ENCODE measurements at regions not wholly inside any gene's neighbourhood (a gene's known extent, or its start where the extent isn't known, plus 50 kb on each side); places are given as distances from the start of the nearest gene placed in this dataset.

GRCh38 chr1:36539526-36539925, 56.8 kb upstream of the CSF3R start:
- ChIA-PET CTCF (no interaction called here), POLR2A (no interaction called here)
- TF ChIP-seq NFRKB (IDR thresholded peaks at IDR 0.05) (no peak), ARNT (IDR thresholded peaks at IDR 0.05) (no peak), HDGF (IDR thresholded peaks at IDR 0.05; ENCODE audit: borderline replicate concordance) (no peak), PKNOX1 (IDR thresholded peaks at IDR 0.05) (no peak), FOXM1 (IDR thresholded peaks at IDR 0.05; ENCODE audit: borderline replicate concordance) (no peak), TARDBP (IDR thresholded peaks at IDR 0.05) (no peak)
- no peak for DNase-seq (ENCODE audit: extremely low spot score)

- TF ChIP-seq HDGF (IDR thresholded peaks at IDR 0.05; ENCODE audit: borderline replicate concordance) (no peak), TARDBP (IDR thresholded peaks at IDR 0.05) (no peak), LEF1 (IDR thresholded peaks at IDR 0.05; ENCODE audit: borderline replicate concordance) (no peak), ARNT (IDR thresholded peaks at IDR 0.05) (no peak), FOXM1 (IDR thresholded peaks at IDR 0.05; ENCODE audit: borderline replicate concordance) (no peak), CTBP1 (IDR thresholded peaks at IDR 0.05; ENCODE audit: borderline replicate concordance) (no peak), FOXK2 (IDR thresholded peaks at IDR 0.05) (no peak)
- ChIA-PET CTCF (no interaction called here), POLR2A (no interaction called here)
- no peak for DNase-seq (ENCODE audit: extremely low spot score)
Measured at GRCh38 chr1:36537991-36538390, 55.3 kb upstream of the CSF3R start.

- CTCF ChIA-PET: no interaction called here
- POLR2A ChIA-PET: no interaction called here
- DNase-seq (ENCODE audit: extremely low spot score): no peak
- no peak for TF ChIP-seq ZNF384 (IDR thresholded peaks at IDR 0.05)
- TF ChIP-seq SUZ12 (IDR thresholded peaks at IDR 0.05): no peak
- no peak for TF ChIP-seq L3MBTL2 (conservative IDR thresholded peaks at IDR 0.05)
- no peak for TF ChIP-seq NFRKB (IDR thresholded peaks at IDR 0.05)
- TF ChIP-seq FOXK2 (IDR thresholded peaks at IDR 0.05): no peak
- no peak for TF ChIP-seq CTBP1 (IDR thresholded peaks at IDR 0.05; ENCODE audit: borderline replicate concordance)
- no peak for TF ChIP-seq FOXA1 (IDR thresholded peaks at IDR 0.05)
- no peak for TF ChIP-seq LEF1 (IDR thresholded peaks at IDR 0.05; ENCODE audit: borderline replicate concordance)
Measured at GRCh38 chr1:36537190-36537768, 54.6 kb upstream of the CSF3R start.

GRCh38 chr1:36536727-36537126, 54.0 kb upstream of the CSF3R start:
- DNase-seq (ENCODE audit: extremely low spot score): no peak
- TF ChIP-seq LEF1 (IDR thresholded peaks at IDR 0.05; ENCODE audit: borderline replicate concordance) (no peak), TARDBP (IDR thresholded peaks at IDR 0.05) (no peak), NFRKB (IDR thresholded peaks at IDR 0.05) (no peak), BHLHE40 (IDR thresholded peaks at IDR 0.05; ENCODE audit: borderline replicate concordance) (no peak), CTBP1 (IDR thresholded peaks at IDR 0.05; ENCODE audit: borderline replicate concordance) (no peak), ELF4 (IDR thresholded peaks at IDR 0.05) (no peak), FOXA1 (IDR thresholded peaks at IDR 0.05) (no peak), FOXK2 (IDR thresholded peaks at IDR 0.05) (no peak), PKNOX1 (IDR thresholded peaks at IDR 0.05) (no peak), ARNT (IDR thresholded peaks at IDR 0.05) (no peak)
- ChIA-PET CTCF (no interaction called here), POLR2A (no interaction called here)

GRCh38 chr1:36534711-36535412, 52.1 kb upstream of the CSF3R start:
- TF ChIP-seq FOXA1 (IDR thresholded peaks at IDR 0.05) (no peak), L3MBTL2 (conservative IDR thresholded peaks at IDR 0.05) (no peak), HDGF (IDR thresholded peaks at IDR 0.05; ENCODE audit: borderline replicate concordance) (no peak), SUZ12 (IDR thresholded peaks at IDR 0.05) (no peak), FOXM1 (IDR thresholded peaks at IDR 0.05; ENCODE audit: borderline replicate concordance) (no peak), NFRKB (IDR thresholded peaks at IDR 0.05) (no peak), TARDBP (IDR thresholded peaks at IDR 0.05) (no peak), PKNOX1 (IDR thresholded peaks at IDR 0.05) (no peak), ZNF384 (IDR thresholded peaks at IDR 0.05) (no peak), ARNT (IDR thresholded peaks at IDR 0.05) (no peak), ELF4 (IDR thresholded peaks at IDR 0.05) (no peak), SP1 (IDR thresholded peaks at IDR 0.05) (no peak), CTBP1 (IDR thresholded peaks at IDR 0.05; ENCODE audit: borderline replicate concordance) (no peak), LEF1 (IDR thresholded peaks at IDR 0.05; ENCODE audit: borderline replicate concordance) (no peak), FOXK2 (IDR thresholded peaks at IDR 0.05) (no peak), BHLHE40 (IDR thresholded peaks at IDR 0.05; ENCODE audit: borderline replicate concordance) (no peak)
- no peak for DNase-seq (ENCODE audit: extremely low spot score)
- POLR2A ChIA-PET: interaction anchor here (1.1 kb wide), 1 partner anchor 8 kb away, joined by 3 read pairs; no protein-coding TSS in a partner anchor
- CTCF ChIA-PET: interaction anchor here (1.0 to 1.3 kb wide), 3 partner anchors 8 to 19 kb away, joined by 4 read pairs; no protein-coding TSS in a partner anchor

GRCh38 chr1:36533897-36534296, 51.2 kb upstream of the CSF3R start:
- no peak for TF ChIP-seq TARDBP (IDR thresholded peaks at IDR 0.05)
- TF ChIP-seq NFRKB (IDR thresholded peaks at IDR 0.05): no peak
- TF ChIP-seq FOXK2 (IDR thresholded peaks at IDR 0.05): no peak
- no peak for TF ChIP-seq CTBP1 (IDR thresholded peaks at IDR 0.05; ENCODE audit: borderline replicate concordance)
- no peak for TF ChIP-seq PKNOX1 (IDR thresholded peaks at IDR 0.05)
- no peak for TF ChIP-seq FOXM1 (IDR thresholded peaks at IDR 0.05; ENCODE audit: borderline replicate concordance)
- no peak for TF ChIP-seq ELF4 (IDR thresholded peaks at IDR 0.05)
- TF ChIP-seq L3MBTL2 (conservative IDR thresholded peaks at IDR 0.05): no peak
- TF ChIP-seq ARNT (IDR thresholded peaks at IDR 0.05): no peak
- TF ChIP-seq SP1 (IDR thresholded peaks at IDR 0.05): no peak
- no peak for TF ChIP-seq SUZ12 (IDR thresholded peaks at IDR 0.05)
- no peak for TF ChIP-seq LEF1 (IDR thresholded peaks at IDR 0.05; ENCODE audit: borderline replicate concordance)
- no peak for TF ChIP-seq ZNF384 (IDR thresholded peaks at IDR 0.05)
- TF ChIP-seq HDGF (IDR thresholded peaks at IDR 0.05; ENCODE audit: borderline replicate concordance): no peak
- TF ChIP-seq BHLHE40 (IDR thresholded peaks at IDR 0.05; ENCODE audit: borderline replicate concordance): no peak
- TF ChIP-seq FOXA1 (IDR thresholded peaks at IDR 0.05): no peak
- DNase-seq (ENCODE audit: extremely low spot score): no peak
- ChIA-PET POLR2A (interaction anchor here (1.1 kb wide), 1 partner anchor 9 kb away, joined by 3 read pairs; no protein-coding TSS in a partner anchor), CTCF (interaction anchor here (1.1 to 1.3 kb wide), 2 partner anchors 9 to 18 kb away, joined by 4 read pairs; no protein-coding TSS in a partner anchor)
